HL-60 (cell line): ENCODE measurements at regions not wholly inside any gene's neighbourhood (a gene's known extent, or its start where the extent isn't known, plus 50 kb on each side); places are given as distances from the start of the nearest gene placed in this dataset.

ENCODE experiments used
- DNase-seq, 2 experiments: peaks; one replicate each; pipeline ENCODE4 v3.0.0-alpha.2; 2010 to 2020; ENCODE audit warnings: low read depth in 1 of 2, low spot score in 1 of 2
- H3K27ac ChIP-seq: fragments of 250-450 bp; sonication (Bioruptor Pico); replicated peaks from 2 replicates; pipeline ENCODE4 v1.5.1; 2020; ENCODE audit warnings: mild to moderate bottlenecking, moderate library complexity
- H3K27me3 ChIP-seq: fragments of 250-450 bp; sonication (Bioruptor Pico); 2 replicates; pipeline ENCODE4 v1.5.1; 2021; ENCODE audit warnings: mild to moderate bottlenecking, moderate library complexity; ENCODE audit not compliant: insufficient read depth, poor library complexity, severe bottlenecking
- H3K4me3 ChIP-seq: replicated peaks from 2 replicates; pipeline ENCODE4 v1.5.1; 2011; ENCODE audit warnings: mild to moderate bottlenecking, control low read depth, low read length; ENCODE audit not compliant: insufficient read depth
- GABPA ChIP-seq: IDR thresholded peaks from 2 replicates; pipeline ENCODE4 v1.6.1; 2012; ENCODE audit warnings: low read depth
- POLR2AphosphoS5 ChIP-seq: IDR thresholded peaks from 2 replicates; pipeline ENCODE4 v1.6.1; 2012; ENCODE audit warnings: low read depth
- SPI1 ChIP-seq: IDR thresholded peaks from 2 replicates; pipeline ENCODE4 v1.6.1; 2012; ENCODE audit warnings: low read depth, mild to moderate bottlenecking, borderline replicate concordance
- TF ChIP-seq, protein P1 (sequence below): IDR thresholded peaks from 2 replicates; pipeline ENCODE4 v1.6.1; 2012; ENCODE audit warnings: low read depth; ENCODE audit not compliant: insufficient replicate concordance
- TF ChIP-seq, protein P2 (sequence below): IDR thresholded peaks from one replicate; pipeline ENCODE4 v1.5.1; 2011; ENCODE audit warnings: low read length, control low read depth, inconsistent platforms; ENCODE audit not compliant: insufficient read depth

DNA sequence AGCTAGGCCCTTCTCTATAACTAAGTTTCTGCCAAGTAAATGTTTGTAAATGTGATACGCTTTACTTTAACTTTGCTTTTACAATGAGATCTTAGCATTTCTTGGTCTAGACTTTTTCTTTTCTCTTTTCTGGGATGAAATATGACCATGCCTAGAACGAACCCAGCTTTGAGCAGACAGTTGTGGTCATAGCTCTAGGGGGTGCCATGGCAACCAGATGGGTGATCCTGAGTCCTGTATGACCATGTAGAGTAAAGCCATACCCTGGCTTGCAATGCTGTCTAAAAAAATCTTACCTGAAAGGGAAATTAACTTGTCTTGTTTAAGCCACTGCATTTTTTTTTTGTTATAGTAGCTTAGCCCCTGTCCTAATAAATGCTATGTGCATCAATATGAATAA is 956.3 kb downstream of the SLC4A3 start:
- Histone ChIP-seq H3K4me3 (no peak overlapping the region), H3K27ac (no peak overlapping the region), H3K27me3 (no peaks in the 10 kb centered on the region)
- DNase-seq: no peak
- TF ChIP-seq, protein P1, sequence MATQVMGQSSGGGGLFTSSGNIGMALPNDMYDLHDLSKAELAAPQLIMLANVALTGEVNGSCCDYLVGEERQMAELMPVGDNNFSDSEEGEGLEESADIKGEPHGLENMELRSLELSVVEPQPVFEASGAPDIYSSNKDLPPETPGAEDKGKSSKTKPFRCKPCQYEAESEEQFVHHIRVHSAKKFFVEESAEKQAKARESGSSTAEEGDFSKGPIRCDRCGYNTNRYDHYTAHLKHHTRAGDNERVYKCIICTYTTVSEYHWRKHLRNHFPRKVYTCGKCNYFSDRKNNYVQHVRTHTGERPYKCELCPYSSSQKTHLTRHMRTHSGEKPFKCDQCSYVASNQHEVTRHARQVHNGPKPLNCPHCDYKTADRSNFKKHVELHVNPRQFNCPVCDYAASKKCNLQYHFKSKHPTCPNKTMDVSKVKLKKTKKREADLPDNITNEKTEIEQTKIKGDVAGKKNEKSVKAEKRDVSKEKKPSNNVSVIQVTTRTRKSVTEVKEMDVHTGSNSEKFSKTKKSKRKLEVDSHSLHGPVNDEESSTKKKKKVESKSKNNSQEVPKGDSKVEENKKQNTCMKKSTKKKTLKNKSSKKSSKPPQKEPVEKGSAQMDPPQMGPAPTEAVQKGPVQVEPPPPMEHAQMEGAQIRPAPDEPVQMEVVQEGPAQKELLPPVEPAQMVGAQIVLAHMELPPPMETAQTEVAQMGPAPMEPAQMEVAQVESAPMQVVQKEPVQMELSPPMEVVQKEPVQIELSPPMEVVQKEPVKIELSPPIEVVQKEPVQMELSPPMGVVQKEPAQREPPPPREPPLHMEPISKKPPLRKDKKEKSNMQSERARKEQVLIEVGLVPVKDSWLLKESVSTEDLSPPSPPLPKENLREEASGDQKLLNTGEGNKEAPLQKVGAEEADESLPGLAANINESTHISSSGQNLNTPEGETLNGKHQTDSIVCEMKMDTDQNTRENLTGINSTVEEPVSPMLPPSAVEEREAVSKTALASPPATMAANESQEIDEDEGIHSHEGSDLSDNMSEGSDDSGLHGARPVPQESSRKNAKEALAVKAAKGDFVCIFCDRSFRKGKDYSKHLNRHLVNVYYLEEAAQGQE: no peak
- no peak for TF ChIP-seq GABPA
- TF ChIP-seq SPI1: no peak
- no peak for TF ChIP-seq POLR2AphosphoS5
- TF ChIP-seq, protein P2, sequence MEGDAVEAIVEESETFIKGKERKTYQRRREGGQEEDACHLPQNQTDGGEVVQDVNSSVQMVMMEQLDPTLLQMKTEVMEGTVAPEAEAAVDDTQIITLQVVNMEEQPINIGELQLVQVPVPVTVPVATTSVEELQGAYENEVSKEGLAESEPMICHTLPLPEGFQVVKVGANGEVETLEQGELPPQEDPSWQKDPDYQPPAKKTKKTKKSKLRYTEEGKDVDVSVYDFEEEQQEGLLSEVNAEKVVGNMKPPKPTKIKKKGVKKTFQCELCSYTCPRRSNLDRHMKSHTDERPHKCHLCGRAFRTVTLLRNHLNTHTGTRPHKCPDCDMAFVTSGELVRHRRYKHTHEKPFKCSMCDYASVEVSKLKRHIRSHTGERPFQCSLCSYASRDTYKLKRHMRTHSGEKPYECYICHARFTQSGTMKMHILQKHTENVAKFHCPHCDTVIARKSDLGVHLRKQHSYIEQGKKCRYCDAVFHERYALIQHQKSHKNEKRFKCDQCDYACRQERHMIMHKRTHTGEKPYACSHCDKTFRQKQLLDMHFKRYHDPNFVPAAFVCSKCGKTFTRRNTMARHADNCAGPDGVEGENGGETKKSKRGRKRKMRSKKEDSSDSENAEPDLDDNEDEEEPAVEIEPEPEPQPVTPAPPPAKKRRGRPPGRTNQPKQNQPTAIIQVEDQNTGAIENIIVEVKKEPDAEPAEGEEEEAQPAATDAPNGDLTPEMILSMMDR: no peak

DNA sequence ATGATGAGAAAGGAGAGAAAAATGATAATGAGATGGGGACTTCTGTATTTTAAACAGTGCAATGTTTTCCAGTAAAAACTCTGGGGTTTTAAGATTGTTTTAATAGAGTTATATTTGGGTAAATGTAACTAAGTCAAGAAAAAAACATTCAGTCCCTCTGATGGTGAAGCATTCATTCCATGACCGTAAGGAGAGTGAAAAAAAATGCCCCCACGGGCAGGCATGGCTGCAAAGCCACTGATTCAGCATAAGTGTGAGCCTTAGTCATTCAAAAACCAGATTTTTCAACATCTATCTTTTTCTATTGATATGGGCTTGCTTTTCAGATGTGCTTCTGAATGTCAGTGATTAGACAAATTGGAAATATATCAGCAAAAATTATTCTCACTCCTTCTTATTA is 957.8 kb downstream of the SLC4A3 start:
- TF ChIP-seq, protein P2: no peak
- TF ChIP-seq POLR2AphosphoS5 (no peak), GABPA (no peak)
- H3K4me3 ChIP-seq: no peak overlapping the region
- no peaks in the 10 kb centered on the region for H3K27me3 ChIP-seq
- DNase-seq: no peak
- no peak overlapping the region for H3K27ac ChIP-seq

DNA sequence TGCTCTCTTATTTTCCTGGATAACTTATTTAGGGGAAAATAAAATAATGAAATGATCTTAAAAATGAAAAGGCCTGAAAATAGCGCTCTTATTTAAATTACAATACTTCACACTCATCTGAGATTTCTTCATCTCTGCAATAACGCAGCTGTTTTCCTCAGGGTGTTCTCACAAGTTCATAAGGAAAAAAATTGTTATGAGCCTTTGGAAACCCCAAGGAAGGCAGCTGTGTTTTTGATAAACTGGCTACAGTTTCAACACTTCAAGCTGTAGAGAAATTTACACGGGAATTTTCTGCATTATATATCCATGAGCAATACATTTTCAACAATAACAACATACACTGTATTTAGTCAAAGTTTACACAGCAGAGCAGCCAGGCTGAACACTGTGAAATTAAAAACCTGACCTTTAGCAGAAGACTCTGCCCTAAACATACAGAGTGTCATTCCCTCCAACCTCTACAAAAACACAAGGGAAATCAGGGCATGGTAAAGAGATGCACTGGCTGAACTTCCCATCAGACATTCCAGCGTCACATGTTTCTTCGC is 959.6 kb downstream of the SLC4A3 start:
- no peaks in the 10 kb centered on the region for H3K27me3 ChIP-seq
- TF ChIP-seq SPI1: no peak
- TF ChIP-seq, protein P2: no peak
- TF ChIP-seq, protein P1: no peak
- TF ChIP-seq GABPA: no peak
- TF ChIP-seq POLR2AphosphoS5: no peak
- DNase-seq: no peak
- no peak overlapping the region for H3K4me3 ChIP-seq
- H3K27ac ChIP-seq: no peak overlapping the region

DNA sequence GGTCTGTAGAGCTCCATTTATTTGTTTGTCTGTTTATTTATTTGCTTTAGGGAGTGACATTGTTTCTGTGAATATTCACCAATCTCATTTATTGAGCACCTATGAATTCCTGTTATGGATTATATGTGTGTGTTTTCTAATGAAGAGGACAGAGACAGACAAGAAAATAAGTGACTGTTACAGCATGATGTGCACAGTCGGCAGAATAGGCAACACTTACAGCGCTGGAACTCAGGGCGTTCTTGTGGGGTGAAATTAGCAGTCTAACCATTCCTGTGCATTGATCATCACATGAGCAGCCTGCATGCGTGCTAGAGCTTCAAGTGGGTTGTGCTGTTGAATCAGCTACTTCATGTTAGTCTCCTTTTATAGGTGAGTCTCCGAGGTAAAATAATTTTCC is 960.7 kb downstream of the SLC4A3 start:
- DNase-seq: no peak
- Histone ChIP-seq H3K27ac (no peak overlapping the region), H3K4me3 (no peak overlapping the region), H3K27me3 (no peaks in the 10 kb centered on the region)
- TF ChIP-seq POLR2AphosphoS5 (no peak), GABPA (no peak), SPI1 (no peak)
- TF ChIP-seq, protein P2: no peak
- TF ChIP-seq, protein P1: no peak
